ENCODE measurements at regions not wholly inside any gene's neighbourhood (a gene's known extent, or its start where the extent isn't known, plus 50 kb on each side); places are given as distances from the start of the nearest gene placed in this dataset.

DNA sequence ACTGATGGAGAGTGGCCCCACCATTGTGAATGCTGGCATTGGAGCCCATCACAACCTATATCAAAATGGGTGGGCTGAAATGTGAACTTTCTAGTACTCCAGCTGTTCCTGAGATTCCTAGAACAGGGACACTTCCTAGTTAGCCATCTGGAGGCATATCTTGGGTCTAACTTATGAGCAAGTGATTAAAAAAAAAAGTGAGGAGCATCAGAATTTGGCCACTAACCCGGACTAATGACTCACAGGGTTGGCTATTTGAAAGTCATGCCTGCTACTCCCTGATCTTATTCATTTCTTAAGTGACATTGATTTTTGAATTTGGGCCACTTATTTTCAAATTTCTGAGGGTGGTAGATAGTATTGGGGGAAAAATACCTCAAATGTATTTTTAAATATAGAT lies 216.6 kb downstream of the HRH4 start:
- TF ChIP-seq, protein P1, sequence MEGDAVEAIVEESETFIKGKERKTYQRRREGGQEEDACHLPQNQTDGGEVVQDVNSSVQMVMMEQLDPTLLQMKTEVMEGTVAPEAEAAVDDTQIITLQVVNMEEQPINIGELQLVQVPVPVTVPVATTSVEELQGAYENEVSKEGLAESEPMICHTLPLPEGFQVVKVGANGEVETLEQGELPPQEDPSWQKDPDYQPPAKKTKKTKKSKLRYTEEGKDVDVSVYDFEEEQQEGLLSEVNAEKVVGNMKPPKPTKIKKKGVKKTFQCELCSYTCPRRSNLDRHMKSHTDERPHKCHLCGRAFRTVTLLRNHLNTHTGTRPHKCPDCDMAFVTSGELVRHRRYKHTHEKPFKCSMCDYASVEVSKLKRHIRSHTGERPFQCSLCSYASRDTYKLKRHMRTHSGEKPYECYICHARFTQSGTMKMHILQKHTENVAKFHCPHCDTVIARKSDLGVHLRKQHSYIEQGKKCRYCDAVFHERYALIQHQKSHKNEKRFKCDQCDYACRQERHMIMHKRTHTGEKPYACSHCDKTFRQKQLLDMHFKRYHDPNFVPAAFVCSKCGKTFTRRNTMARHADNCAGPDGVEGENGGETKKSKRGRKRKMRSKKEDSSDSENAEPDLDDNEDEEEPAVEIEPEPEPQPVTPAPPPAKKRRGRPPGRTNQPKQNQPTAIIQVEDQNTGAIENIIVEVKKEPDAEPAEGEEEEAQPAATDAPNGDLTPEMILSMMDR (IDR thresholded peaks at IDR 0.05): no peak
- TF ChIP-seq POLR2A (IDR thresholded peaks at IDR 0.05) (no peak), POLR2AphosphoS5 (IDR thresholded peaks at IDR 0.05) (no peak)

Measured in suprapubic skin (tissue), 4 donors.